H1 (cell line): ENCODE measurements at regions not wholly inside any gene's neighbourhood (a gene's known extent, or its start where the extent isn't known, plus 50 kb on each side); places are given as distances from the start of the nearest gene placed in this dataset.

Experiments
- CTCF ChIA-PET: fragments of 300-600 bp; sonication (Branson Sonifier 250); formaldehyde crosslinking; loops from one replicate; lab custom pipeline; 2021; ENCODE audit not compliant: partially characterized antibody; lab: Charles Lee
- POLR2A ChIA-PET: fragments of 300-600 bp; sonication (Branson Sonifier 250); formaldehyde crosslinking; loops from one replicate; lab custom pipeline; 2021; ENCODE audit warnings: inconsistent platforms; ENCODE audit not compliant: partially characterized antibody; lab: Charles Lee
- DNase-seq, 2 experiments: peaks; one replicate each; pipeline versions ENCODE4 v3.0.0 to v3.0.0-alpha.2; 2010 to 2022; ENCODE audit warnings: low spot score in 2 of 2, low read depth in 1 of 2, mixed read lengths in 1 of 2
- FAIRE-seq: peaks from 2 replicates; lab custom pipeline; 2011; peaks lifted over from hg19 to GRCh38; lab: Jason Lieb, UNC
- H2AFZ ChIP-seq: 2 replicates; pipeline ENCODE4 v1.8.1; 2012; ENCODE audit warnings: low read length, inconsistent platforms
- H2AK5ac ChIP-seq: 2 replicates; pipeline ENCODE4 v1.6.1; 2013; ENCODE audit warnings: low read depth, low read length
- H2BK120ac ChIP-seq: replicated peaks from 2 replicates; pipeline ENCODE3; 2013; ENCODE audit warnings: low read depth, low read length, inconsistent platforms
- H2BK12ac ChIP-seq: 2 replicates; pipeline ENCODE4 v1.6.1; 2013; ENCODE audit warnings: low read depth, low read length
- H2BK15ac ChIP-seq: 2 replicates; pipeline ENCODE4 v1.6.1; 2013; ENCODE audit warnings: low read length
- H2BK20ac ChIP-seq: 2 replicates; pipeline ENCODE4 v1.6.1; 2013; ENCODE audit warnings: low read length
- H2BK5ac ChIP-seq: 2 replicates; pipeline ENCODE4 v1.6.1; 2013; ENCODE audit warnings: low read depth, low read length
- H3K14ac ChIP-seq: 2 replicates; pipeline ENCODE4 v1.6.1; 2013; ENCODE audit warnings: inconsistent platforms; ENCODE audit not compliant: insufficient read length
- H3K18ac ChIP-seq: 2 replicates; pipeline ENCODE4 v1.6.1; 2013; ENCODE audit warnings: low read length; ENCODE audit errors: extremely low read depth
- H3K23ac ChIP-seq: 2 replicates; pipeline ENCODE4 v1.6.1; 2013; ENCODE audit warnings: inconsistent platforms; ENCODE audit not compliant: insufficient read length
- H3K23me2 ChIP-seq: 2 replicates; pipeline ENCODE4 v1.6.1; 2013; ENCODE audit warnings: low read depth, low read length
- H3K27ac ChIP-seq: 2 replicates; pipeline ENCODE4 v1.6.1; 2011; ENCODE audit warnings: low read depth, low read length, inconsistent platforms
- H3K27me3 ChIP-seq, 4 experiments: replicated peaks in 1 of 4; 1 replicate in 1 of 4; 2 replicates in 3 of 4; pipeline versions ENCODE4 v1.6.1 to v1.8.1; 2011 to 2013; ENCODE audit warnings: low read length in 3 of 4, mild to moderate bottlenecking in 3 of 4, inconsistent platforms in 2 of 4, mixed read lengths in 2 of 4, moderate library complexity in 1 of 4; ENCODE audit not compliant: control insufficient read depth in 3 of 4, insufficient read depth in 3 of 4; ENCODE audit errors: extremely low read depth in 1 of 4
- H3K36me3 ChIP-seq, 4 experiments: 2 replicates each; pipeline versions ENCODE4 v1.6.1 to v1.8.1; 2011 to 2013; ENCODE audit warnings: mild to moderate bottlenecking in 4 of 4, low read length in 3 of 4, moderate library complexity in 2 of 4, control low read depth in 1 of 4, inconsistent platforms in 1 of 4; ENCODE audit not compliant: insufficient read depth in 4 of 4, control insufficient read depth in 2 of 4
- H3K4ac ChIP-seq: replicated peaks from 2 replicates; pipeline ENCODE3; 2013; ENCODE audit warnings: low read length, low read depth, mixed read lengths, inconsistent platforms; ENCODE audit not compliant: insufficient read length
- H3K4me1 ChIP-seq, 4 experiments: replicated peaks in 1 of 4; 1 replicate in 1 of 4; 2 replicates in 3 of 4; pipeline versions ENCODE4 v1.6.1 to v1.8.1; 2011 to 2013; ENCODE audit warnings: low read length in 3 of 4, inconsistent platforms in 2 of 4, mixed read lengths in 1 of 4; ENCODE audit not compliant: insufficient read depth in 4 of 4, control insufficient read depth in 3 of 4
- H3K4me2 ChIP-seq, 2 experiments: 2 replicates each; pipeline versions ENCODE4 v1.6.1 to v1.8.1; 2011 to 2013; ENCODE audit warnings: low read depth in 2 of 2, low read length in 2 of 2, control low read depth in 1 of 2, inconsistent platforms in 1 of 2, mild to moderate bottlenecking in 1 of 2; ENCODE audit not compliant: insufficient read depth in 1 of 2
- H3K4me3 ChIP-seq, 4 experiments: fragments of 200-600, 300-600 bp in 1 of 4; sonication (generic), shearing (Covaris generic), sonication (Bioruptor Twin) in 1 of 4; 2 replicates each; pipeline versions ENCODE4 v1.5.1 to v1.8.1; 2011 to 2016; ENCODE audit warnings: low read length in 4 of 4, low read depth in 3 of 4, control low read depth in 2 of 4, inconsistent platforms in 2 of 4, mild to moderate bottlenecking in 2 of 4, mixed read lengths in 1 of 4, moderate library complexity in 1 of 4; ENCODE audit not compliant: insufficient read depth in 2 of 4; ENCODE audit errors: extremely low read depth in 1 of 4
- H3K56ac ChIP-seq: replicated peaks from 2 replicates; pipeline ENCODE3; 2013; ENCODE audit warnings: low read depth, mild to moderate bottlenecking, mixed read lengths, low read length, inconsistent platforms; ENCODE audit not compliant: insufficient read length
- H3K79me1 ChIP-seq: 2 replicates; pipeline ENCODE4 v1.6.1; 2013; ENCODE audit warnings: low read depth, low read length, control low read depth
- H3K79me2 ChIP-seq, 2 experiments: 2 replicates each; pipeline versions ENCODE4 v1.6.1 to v1.8.1; 2012 to 2013; ENCODE audit warnings: low read length in 2 of 2, mild to moderate bottlenecking in 2 of 2, inconsistent platforms in 1 of 2; ENCODE audit not compliant: insufficient read depth in 2 of 2, control insufficient read depth in 1 of 2
- H3K9ac ChIP-seq, 4 experiments: replicated peaks in 1 of 4; 1 replicate in 1 of 4; 2 replicates in 3 of 4; pipeline versions ENCODE4 v1.6.1 to v1.8.1; 2011 to 2013; ENCODE audit warnings: low read depth in 3 of 4, low read length in 3 of 4, control low read depth in 2 of 4, mild to moderate bottlenecking in 2 of 4, moderate library complexity in 2 of 4, inconsistent platforms in 1 of 4; ENCODE audit errors: extremely low read depth in 1 of 4
- H3K9me3 ChIP-seq, 2 experiments: 2 replicates each; pipeline versions ENCODE4 v1.6.1 to v1.8.1; 2012 to 2013; ENCODE audit warnings: mild to moderate bottlenecking in 2 of 2, moderate library complexity in 2 of 2, control low read depth in 1 of 2, inconsistent platforms in 1 of 2, low read depth in 1 of 2, low read length in 1 of 2, mixed read lengths in 1 of 2; ENCODE audit not compliant: insufficient read depth in 2 of 2
- H4K20me1 ChIP-seq, 2 experiments: replicated peaks in 1 of 2; 2 replicates each; pipeline versions ENCODE3 to v1.8.1; 2011 to 2013; ENCODE audit warnings: inconsistent platforms in 2 of 2, low read length in 2 of 2, mild to moderate bottlenecking in 1 of 2; ENCODE audit not compliant: insufficient read depth in 2 of 2, control insufficient read depth in 1 of 2
- H4K5ac ChIP-seq: 2 replicates; pipeline ENCODE4 v1.6.1; 2013; ENCODE audit warnings: low read length, low read depth, mixed read lengths, inconsistent platforms; ENCODE audit not compliant: insufficient read length
- H4K8ac ChIP-seq: 2 replicates; pipeline ENCODE4 v1.8.0; 2013; ENCODE audit warnings: mild to moderate bottlenecking, moderate library complexity, low read length, inconsistent platforms; ENCODE audit not compliant: insufficient read depth; ENCODE audit errors: extremely low read depth
- H4K91ac ChIP-seq: replicated peaks from 2 replicates; pipeline ENCODE3; 2013; ENCODE audit warnings: low read length, mixed read lengths, inconsistent platforms; ENCODE audit not compliant: insufficient read length
- CTBP2 ChIP-seq: IDR thresholded peaks from 2 replicates; pipeline ENCODE4 v1.7.0; 2011; ENCODE audit warnings: borderline replicate concordance, mild to moderate bottlenecking, moderate library complexity, mixed read lengths, low read length; ENCODE audit not compliant: insufficient read depth, insufficient read length
- FOSL1 ChIP-seq: IDR thresholded peaks from 2 replicates; pipeline ENCODE4 v1.6.1; 2011; ENCODE audit warnings: mild to moderate bottlenecking, low read depth, low read length, moderate library complexity; ENCODE audit not compliant: insufficient read depth
- HDAC2 ChIP-seq, 2 experiments: fragments of 300-600 bp in 1 of 2; sonication (generic) in 1 of 2; IDR thresholded peaks; 2 replicates each; pipeline ENCODE4 v1.6.1; 2011 to 2012; ENCODE audit warnings: low read depth in 2 of 2, low read length in 2 of 2, mild to moderate bottlenecking in 2 of 2, moderate library complexity in 2 of 2, borderline replicate concordance in 1 of 2, inconsistent platforms in 1 of 2
- PHF8 ChIP-seq: fragments of 200-600 bp; sonication (generic); conservative IDR thresholded peaks from 2 replicates; pipeline ENCODE4 v1.7.1; 2012; ENCODE audit warnings: low read depth, mild to moderate bottlenecking, inconsistent platforms, low read length, moderate library complexity
- POU5F1 ChIP-seq: IDR thresholded peaks from 2 replicates; pipeline ENCODE4 v1.6.1; 2011; ENCODE audit warnings: low read depth, mild to moderate bottlenecking, low read length, moderate library complexity
- SIX5 ChIP-seq: IDR thresholded peaks from 2 replicates; pipeline ENCODE4 v1.6.1; 2011; ENCODE audit warnings: mild to moderate bottlenecking, low read depth, low read length
- WGBS, 2 experiments: shearing (Covaris generic) in 1 of 2; methylation state at CpG; one replicate each; pipeline versions ENCODE4 v1.1.6 to v1.1.7; 2013 to 2015; ENCODE audit warnings: low lambda C conversion rate in 2 of 2, mixed read lengths in 2 of 2, inconsistent platforms in 1 of 2, low coverage in 1 of 2, missing lambda C conversion rate in 1 of 2; ENCODE audit not compliant: insufficient replicate concordance in 2 of 2, insufficient coverage in 1 of 2, insufficient read length in 1 of 2; ENCODE audit errors: extremely low coverage in 1 of 2, missing lambda C conversion rate in 1 of 2; 5-methylcytosine and 5-hydroxymethylcytosine counted together

DNA sequence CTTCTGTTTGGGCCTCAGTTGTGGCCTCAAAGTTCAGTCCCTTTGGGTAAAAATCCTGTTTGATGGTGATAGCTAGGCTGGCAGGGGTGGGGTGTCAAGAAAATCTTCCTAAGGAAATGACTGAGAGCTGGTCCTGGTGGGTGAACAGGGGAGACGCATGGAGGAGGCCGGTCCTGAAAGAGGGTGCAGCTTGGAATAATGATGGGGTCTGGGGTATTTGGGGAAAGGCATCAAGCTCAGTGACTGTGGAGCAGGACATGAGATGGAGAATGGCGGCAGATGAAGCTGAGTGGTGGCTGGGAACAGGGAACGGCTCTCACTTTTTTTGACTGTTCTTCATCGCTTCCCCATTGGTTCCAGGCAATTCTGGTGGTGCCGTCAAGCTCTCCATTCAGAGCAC, 140.7 kb upstream of the PKDCC start:
- 88% methylated on average over 6 of the region's 6 CpGs; no CpG with 5 or more reads in 1 of the 2 experiments for WGBS, 2 experiments
- Histone ChIP-seq H3K9me3 (no peaks in the 10 kb centered on the region), H2AK5ac (no peak overlapping the region), H3K23ac (no peak overlapping the region), H3K79me1 (no peaks in the 10 kb centered on the region), H4K20me1 (no peaks in the 10 kb centered on the region), H3K4me2 (no peak overlapping the region), H4K5ac (no peak overlapping the region), H3K4ac (no peak overlapping the region), H3K56ac (no peak overlapping the region), H2BK15ac (peak overlapping the region; percentile 31; the same call in 1 of the 2 replicates), H2BK20ac (0 out of 2 replicates have a peak overlapping the region, but pooled peaks have one; percentile 52), H2BK120ac (no peak overlapping the region), H3K27ac (no peak overlapping the region), H3K18ac (peak overlapping the region; percentile 4; the same call in 1 of the 2 replicates), H3K14ac (no peak overlapping the region), H4K8ac (no peak overlapping the region), H3K4me1 (no peaks in the 10 kb centered on the region), H2BK5ac (no peak overlapping the region), H3K36me3 (no peaks in the 10 kb centered on the region), H2BK12ac (no peak overlapping the region), H3K23me2 (no peaks in the 10 kb centered on the region; the same call in 1 of the 2 replicates), H3K79me2 (no peaks in the 10 kb centered on the region), H3K4me3 (no peak overlapping the region), H2AFZ (no peak overlapping the region; the same call in 1 of the 2 replicates), H4K91ac (no peak overlapping the region), H3K27me3 (no peaks in the 10 kb centered on the region), H3K9ac (no peak overlapping the region)
- POLR2A ChIA-PET, result no interaction called here
- CTCF ChIA-PET, result interaction anchor here (0.9 to 8.7 kb wide), 7 partner anchors 23 to 180 kb away, joined by 3 to 64 read pairs (median 3); no protein-coding TSS in a partner anchor
- TF ChIP-seq CTBP2 (no peak), SIX5 (no peak), FOSL1 (no peak), PHF8 (no peak), HDAC2 (IDR thresholded peaks at IDR 0.05; ENCODE audit: borderline replicate concordance in 1 of 2, low read depth in 2 of 2, low read length in 2 of 2) (no peak), POU5F1 (no peak)
- DNase-seq, result no peak
- FAIRE-seq, result no peak
